ENCODE measurements at regions not wholly inside any gene's neighbourhood (a gene's known extent, or its start where the extent isn't known, plus 50 kb on each side); places are given as distances from the start of the nearest gene placed in this dataset.

DNA sequence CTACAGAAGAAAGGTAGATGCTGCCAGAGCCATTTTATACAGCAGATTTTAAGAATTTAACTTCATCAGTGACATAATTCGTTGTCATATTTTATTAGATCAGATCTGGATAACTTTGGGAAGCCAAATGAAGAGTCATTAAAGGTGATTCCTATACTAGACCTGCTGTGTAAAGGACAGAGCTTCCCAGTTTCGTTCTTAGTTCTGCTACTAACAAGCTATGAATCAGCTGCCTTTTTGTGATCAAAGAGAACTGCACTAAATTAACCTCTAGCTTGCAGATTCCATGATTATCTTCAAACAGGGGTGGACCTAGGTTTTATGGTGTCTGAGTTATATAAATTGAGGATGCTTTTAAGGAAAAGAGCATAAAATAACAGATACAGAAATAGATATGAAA, 926.5 kb upstream of the ACVR2A start:
- DNase-seq, result no peak

DNA sequence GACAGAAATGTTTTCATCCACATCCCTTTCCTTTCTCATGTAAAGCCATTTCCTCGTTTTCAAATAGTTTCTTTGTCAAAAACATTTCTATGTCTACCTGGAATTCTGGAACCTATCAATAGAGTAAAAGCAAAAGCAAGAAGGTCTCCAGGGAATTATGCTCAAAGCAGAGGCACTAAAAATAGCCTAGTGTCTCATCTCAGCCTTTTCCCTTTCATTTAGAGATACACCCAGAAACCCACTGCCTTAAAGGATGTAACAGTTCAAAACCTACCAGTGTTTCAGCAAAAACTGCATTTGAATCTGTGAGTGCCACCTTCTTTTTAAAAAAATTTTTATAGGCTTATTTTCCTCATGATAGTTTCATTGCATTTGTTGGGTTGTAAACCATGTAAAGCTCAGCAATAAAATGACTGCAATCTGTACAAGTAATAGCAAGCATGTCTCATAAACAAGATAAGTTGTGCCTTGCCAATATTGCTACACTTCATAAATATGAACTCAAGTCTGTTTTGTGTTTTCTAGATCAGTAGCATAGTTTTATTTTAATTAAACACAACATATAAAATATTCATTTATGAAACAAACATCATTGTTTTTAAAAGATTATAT, 927.3 kb upstream of the ACVR2A start:
- DNase-seq, result no peak

DNA sequence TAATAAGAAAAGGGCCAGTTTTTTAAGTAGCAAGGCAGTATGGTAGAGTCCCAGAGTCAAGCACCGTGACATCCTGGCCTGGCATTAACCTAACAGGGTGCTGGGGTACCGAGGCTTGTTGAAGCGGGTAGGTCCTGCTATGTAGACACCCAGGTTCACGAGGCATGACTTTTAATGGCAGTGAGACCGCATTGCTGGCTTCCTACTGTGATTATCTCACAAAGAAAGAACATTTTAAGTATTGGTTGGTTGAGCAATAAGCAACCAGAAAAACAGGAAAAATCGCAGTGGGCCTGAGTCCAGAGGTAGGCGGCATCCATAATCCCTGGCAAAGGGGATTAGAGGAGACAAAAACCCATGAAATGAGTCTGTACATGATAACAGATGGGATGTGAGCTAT, 927.9 kb upstream of the ACVR2A start:
- DNase-seq, result no peak

DNA sequence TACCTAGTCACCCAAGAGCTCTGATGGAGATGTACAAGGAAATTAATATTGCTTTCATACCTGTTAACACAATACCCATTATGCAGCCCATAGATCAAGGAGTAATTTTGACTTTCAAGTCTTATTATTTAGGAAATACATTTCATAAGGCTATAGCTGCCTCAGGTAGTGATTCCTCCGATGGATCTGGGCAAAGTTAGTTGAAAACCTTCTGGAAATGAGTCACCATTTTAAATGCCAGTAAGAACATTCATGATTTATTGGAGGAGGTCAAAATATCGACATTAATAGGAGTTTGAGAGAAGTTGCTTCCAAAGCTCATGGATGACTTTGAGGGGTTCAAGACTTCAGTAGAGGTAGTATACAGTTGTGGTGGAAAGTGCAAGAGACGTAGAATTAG, 931.4 kb upstream of the ACVR2A start:
- no peak for DNase-seq

DNA sequence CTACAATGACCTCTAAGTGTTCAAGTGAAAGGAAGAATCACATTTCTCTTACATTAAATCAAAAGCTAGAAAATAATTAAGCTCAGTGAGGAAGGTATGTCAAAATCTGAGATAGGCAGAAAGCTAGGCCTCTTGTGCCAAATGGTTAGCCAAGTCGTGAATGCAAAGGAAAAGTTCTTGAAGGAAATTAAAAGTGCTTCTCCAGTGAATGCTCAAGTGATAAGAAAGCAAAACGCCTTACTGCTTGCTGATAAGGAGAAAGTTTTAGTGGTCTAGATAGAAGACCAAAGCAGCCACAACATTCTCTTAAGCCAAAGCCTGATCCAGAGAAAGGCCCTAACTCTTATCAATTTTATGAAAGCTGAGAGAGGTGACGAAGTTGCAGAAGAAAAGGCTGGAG, 932.3 kb upstream of the ACVR2A start:
- no peak for DNase-seq

DNA sequence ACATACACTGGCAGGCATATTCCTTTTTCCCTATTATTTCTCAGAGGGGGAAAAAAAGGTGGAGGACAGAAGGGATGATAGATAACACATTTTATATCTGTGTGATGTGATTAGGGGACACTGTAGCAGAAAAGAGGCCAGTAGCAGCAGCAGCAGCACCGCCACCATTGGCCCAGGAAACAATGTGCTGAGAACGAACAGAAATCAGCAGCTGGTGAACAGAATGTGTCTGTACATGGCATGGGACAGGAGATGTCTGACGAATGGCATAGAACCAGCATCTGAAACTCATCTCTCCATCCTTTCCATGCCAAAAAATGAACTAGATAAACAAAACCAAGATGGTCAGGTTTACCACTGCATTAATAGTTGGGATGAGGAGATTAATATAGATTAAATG, 936.1 kb upstream of the ACVR2A start:
- DNase-seq, result no peak

DNA sequence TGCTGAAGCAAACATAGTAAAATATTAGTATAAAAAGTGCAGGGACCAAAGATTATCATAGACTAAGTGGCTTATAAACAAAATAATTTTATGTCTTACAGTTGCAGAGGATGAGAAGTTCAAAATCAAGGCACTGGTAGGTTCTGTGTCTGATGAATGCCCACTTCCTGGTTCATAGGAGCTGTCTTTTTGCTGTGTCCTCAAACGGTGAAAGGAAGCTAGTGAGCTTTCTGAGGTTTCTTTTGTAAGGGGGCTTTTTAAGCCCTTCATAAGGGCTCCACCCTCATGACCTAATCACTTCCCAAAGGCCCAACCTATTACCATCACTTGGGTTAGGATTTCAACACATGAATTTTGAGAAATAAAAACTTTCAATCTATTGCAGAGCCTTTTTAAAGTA, 946.7 kb upstream of the ACVR2A start:
- no peak for DNase-seq

DNA sequence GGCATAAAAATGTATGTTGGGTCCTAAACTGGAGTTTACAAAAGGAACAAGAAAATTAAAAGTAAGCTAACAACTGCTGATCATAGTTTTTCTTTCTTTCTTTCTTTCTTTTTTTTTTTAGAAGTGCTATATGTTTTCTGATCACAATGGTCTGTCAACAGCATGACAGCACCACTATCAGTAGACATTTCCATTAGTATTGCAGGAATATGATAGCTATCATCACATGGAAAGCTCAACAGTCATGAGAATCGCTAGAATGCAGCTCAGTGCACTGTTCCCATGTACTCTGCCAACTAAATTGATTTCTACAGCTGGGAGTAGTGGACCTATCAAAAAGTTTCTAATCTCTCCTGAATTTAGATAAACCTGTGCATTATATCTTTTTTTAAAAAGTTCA, 950.3 kb upstream of the ACVR2A start:
- no peak for DNase-seq

DNA sequence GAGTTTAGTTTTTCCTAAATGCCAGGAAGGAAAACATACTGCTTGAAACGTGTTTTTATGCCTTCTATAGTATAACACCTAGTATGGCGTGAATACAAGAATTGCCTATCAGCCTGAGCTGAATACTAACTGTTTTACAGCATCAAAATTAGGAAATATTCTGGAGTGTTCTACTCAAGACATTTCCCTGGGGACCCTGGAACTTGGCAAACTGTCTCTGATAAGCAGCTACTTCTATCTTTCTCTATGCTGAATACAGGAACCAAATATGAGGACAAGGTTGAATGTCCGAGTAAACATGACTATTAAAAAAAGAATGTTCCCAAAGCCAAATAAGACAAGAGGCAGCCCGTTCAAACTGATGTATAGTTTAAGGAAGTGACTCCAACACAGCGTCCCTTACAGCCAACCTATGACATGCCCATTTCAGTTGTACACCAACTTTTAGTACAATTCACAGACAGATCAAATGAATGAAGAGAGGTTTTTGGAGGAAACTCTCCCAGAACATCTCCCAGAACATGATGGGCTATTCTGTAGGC, 951.3 kb upstream of the ACVR2A start:
- no peak for DNase-seq

DNA sequence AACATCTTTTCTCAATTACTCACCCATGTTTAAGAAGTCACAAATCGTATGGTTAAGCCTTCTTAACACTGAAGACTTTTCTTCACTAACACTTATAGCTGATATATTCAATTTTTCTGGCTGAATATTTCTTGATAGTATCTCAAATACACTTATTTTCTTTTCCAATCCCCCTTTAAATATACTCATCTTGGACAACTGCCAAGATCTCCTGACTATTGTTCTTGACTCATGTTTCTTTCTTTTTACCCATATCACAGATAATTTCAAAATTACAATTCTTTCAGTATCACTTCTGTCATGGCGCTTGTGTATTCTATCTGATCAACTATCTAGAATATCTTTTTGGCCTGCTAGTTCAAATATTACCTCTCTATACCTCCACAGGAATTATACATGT, 954.3 kb upstream of the ACVR2A start:
- no peak for DNase-seq

DNA sequence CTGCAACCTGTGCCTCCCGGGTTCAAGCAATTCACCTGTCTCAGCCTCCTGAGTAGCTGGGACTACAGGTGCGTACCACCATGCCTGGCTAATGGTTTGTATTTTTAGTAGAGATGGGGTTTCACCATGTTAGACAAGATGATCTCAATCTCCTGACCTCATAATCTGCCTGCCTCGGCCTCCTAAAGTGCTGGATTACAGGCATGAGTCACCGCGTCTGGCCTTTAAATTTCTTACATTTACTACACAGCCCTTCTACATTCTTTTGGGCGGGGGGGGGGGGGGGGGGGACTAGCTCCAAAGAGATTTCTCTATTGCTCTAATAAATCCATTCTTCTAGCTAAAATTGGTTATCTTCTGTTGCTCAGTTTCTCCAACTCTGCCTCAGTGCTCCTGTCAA, 964.9 kb upstream of the ACVR2A start:
- no peak for DNase-seq

DNA sequence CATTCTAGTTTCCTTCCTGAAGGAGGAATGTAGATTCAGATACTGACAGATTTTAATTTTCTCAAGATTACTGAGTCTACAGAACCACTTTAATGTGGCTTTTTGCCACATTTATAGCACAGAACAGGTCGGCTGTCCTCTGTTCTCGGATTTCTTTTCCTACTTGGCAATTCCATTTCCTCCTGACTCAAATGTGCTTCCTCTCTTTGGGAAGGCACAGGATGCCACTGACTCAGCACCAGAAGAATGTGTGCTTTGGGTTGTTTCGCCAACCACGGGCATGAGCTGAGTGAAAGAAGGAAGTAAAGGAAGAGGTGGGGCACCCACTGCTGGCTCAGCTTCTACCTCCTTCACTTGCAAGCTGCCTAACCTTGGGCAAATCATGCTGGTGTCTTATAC, 970.6 kb upstream of the ACVR2A start:
- DNase-seq, result no peak

DNA sequence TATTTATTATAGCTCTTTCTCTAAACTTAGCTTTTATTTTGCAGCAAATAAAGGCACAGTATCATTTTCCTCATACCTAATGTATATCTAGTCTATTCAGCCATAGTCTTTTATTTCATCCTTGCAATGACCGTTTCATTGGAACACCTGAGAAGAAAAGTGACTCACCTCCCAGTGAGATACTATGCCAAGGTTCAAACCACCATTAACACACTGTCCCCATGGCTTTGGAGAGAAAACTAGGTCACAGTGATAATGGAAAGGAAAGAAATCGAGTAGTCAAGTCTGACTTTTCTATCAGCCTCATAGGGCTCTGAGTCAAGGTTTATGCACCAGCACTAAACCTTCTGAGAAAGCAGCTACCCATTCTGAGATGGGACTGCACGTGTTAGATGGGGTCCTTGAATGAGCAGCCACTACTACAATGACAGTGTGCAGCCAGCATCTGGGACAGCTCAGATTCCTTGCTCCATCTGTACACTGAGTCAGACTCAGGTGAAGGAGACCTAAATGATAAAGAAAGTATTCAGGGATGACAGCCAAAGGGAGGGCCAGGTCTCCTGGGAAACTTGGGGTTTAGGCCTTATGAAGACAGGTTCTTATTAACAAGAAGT, 971.1 kb upstream of the ACVR2A start:
- no peak for DNase-seq

DNA sequence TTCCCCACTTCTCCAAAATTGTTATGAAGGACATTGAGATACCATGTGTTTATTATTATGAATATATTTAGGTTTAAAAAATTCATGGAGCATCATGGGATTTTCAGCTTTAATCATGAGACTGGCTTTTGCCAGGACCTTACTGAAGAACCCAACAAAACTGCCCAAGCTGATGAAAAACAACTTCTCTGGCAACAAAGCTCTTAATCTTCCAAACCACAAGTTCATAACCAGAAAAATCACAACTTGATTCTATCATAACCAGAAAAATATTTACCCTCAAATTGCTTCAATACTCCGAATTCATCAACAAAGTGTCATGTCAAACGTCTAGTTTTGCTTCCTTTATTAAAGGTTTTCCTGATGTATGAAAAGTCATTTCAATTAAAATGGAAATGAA, 971.8 kb upstream of the ACVR2A start:
- DNase-seq, result no peak

DNA sequence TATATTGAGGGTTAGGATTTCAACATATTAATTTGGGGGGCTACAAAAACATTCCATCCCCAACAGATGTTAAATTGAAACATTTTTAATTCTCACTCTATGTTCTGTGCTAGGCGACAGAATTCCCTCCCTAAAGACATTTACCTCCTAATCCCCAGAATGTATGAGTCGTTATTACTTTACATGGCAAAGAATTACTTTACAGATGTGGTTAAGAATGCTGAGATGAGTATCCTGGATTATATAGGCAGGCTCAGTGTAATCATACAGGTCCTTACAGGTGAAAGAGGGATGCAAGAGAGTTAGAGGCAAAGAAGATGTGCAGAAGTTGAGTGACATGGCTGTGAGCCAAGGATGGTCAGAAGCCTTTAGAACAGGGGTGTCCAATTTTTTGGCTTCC, 974.1 kb upstream of the ACVR2A start:
- no peak for DNase-seq

DNA sequence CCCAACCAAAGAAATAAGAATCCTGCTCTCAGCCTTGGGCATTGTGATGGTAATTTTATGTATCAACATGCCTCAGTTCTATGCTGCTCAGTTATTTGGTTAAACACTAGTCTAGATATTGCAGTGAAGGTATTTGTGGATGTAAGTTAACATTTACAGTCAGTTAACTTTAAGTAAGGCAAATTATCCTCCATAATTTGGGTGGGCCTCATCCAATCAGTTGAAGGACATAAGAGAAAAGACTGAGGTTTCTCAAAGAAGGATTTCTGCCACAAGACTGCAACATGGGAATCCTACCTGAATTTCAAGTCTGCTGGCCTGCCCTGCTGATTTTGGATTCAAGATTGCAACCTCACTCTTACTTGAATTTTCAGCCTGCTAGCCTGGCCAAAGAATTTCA, 975.5 kb upstream of the ACVR2A start:
- DNase-seq, result no peak

DNA sequence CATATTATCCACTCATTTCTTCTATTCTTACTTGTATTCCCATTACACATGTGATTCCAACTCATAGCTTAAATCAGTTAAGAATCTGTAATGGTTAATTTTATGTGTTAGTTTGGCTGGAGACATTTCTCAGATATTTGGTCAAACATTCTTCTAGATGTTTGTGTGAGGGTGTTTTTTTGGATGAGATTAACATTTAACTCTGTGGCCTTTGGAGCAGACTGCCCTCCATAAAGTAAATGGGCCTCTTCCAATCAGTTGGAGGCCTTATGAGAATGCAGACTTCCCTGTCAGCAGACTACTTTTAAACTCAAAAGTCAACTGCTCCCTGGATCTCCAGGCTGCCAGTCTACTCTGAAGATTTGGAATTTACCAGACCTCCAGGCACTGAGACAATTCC, 976.8 kb upstream of the ACVR2A start:
- no peak for DNase-seq

DNA sequence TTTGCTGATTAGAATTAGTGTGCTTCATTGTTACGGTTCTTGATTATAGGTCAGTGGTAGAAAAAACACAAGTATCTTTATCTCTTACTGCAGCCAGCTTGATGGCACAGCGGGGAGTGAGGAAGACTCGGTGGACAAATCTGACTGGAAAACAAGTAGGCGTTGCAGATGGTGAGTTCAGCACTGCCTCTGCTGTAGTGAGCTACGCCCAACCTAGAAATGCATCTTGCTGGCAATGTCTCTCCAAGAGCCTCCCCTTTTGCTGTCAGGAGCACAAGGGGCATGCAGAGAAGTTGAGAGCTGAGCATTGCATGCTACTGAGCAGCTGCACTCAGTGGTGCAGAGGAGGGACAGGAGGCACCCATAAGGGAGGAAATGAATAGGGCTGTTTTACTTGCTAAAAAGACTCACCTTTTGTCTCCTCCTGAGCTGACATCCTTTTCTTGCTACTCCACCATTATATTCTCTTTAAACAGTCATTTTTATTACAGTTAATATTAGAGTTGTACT, 977.3 kb upstream of the ACVR2A start:
- DNase-seq, result no peak

DNA sequence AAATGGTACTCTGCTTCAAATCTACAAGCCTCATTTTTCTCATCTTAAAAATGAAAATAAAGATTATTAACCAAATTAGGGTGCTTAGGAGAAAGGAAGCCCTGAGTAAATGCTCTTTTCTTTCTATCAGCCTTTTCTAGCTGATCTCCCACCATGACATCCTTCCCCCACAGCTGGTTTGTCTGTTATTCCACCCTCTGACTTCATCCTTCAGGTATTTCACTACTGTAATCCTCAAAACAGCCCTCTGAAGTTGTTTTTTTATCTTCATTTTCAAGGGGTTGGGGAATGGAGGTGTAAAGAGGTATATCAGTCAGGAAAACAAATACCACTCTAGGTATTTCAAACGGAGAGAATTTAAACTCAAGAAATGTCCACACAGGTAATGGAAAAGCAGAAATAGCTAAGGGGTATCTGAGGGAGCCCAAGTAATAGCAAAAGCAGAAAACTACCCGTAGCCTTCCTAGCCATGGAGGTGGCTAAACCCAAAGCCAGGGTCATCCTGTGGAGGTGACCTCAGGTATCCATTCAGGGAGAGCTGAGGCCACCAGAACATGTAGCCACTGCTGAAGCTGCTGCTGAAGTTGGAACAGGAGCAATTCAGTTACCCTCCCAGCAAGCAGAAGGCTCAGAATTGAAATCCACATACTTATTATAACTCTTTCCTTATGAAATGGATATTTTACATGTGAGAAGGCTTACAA, 990.9 kb upstream of the ACVR2A start:
- DNase-seq, result no peak

DNA sequence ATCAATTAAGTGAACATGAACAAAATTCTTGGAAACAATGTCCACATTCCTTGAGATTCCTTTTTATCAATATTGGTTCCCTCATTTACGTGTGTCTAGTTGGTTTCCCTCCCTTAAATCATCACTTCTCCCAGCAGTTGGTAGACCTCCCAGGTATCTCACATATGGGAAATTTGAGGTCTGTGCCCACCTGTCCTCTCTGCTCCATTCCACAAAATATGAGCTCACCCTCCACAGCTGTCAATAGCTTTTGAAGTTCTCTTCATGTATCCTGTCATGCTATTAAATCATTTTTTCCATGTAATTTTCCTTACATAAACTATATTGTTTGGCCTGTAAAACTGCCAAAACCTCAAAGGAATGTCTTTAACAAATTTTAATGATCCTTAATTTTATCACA, 992.2 kb upstream of the ACVR2A start:
- no peak for DNase-seq

DNA sequence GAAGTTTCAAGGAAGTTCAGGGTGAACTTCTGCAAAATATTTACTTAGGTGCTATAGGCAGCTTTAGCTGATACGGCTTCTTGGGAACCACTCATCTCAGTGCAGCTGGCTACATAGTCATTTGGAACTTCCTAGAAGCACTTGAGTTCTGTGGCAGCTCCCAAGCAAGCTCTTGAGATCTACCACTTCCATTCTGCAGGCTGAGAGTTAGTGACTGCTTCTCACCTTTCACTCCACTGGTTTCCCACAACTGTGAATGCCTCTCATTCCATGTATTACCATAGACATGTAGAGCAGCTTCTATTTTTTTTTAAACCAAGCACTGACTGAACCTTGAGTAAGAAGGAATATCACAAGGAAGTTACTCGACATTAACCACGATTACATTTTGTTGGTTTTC, 994.1 kb upstream of the ACVR2A start:
- no peak for DNase-seq

DNA sequence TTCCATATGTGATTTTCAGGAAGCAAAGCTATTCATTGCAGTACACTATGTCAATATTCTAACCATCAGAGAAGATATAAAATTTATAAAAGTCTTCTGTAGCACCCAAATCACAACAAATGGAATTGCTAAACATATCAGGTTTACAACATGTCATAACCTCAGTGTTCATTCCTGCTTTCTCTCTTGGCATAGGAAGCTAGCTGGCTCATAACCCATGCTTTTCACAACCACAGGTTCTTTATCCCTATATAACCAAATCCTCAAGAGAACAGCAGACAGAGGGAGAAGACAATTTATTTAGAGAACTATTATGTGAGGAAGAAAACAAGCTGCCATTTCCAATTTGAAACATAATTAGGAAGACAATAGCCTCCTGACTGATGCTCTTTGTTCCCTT, 997.0 kb upstream of the ACVR2A start:
- no peak for DNase-seq

DNA sequence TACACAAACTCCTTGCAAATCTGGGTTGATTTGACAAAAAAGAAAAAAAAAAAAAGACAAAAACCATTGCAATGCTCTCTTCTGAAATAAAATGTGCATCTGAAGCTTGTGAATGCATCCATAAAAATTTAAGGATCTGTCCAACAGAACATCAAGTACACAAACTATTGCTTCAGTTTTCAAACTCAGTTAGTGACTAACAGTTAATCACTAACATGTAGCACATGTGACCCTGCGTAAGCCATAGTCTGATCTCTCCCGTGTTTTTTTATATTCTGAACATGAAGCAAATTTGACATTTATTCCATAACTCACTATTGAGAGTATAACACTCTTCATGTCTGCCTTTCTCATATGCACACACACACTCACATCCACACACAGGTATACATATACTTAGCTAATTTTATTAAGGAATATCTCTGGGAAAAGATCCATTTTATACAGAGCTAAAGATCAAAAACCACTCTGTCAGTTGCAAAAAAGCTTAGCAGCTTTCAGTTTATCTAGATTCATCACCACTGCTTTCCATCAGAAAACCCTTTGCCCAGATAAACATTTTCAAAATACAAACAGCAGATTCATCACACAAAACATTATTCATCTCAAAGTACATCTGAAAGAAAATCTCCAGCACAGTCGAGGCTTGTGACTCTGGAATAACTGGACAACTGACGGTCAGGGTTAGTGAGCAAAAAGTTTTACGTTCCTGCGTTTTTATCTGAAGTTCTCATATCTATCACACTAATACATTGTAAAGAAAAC, 1000.4 kb upstream of the ACVR2A start:
- no peak for DNase-seq

DNA sequence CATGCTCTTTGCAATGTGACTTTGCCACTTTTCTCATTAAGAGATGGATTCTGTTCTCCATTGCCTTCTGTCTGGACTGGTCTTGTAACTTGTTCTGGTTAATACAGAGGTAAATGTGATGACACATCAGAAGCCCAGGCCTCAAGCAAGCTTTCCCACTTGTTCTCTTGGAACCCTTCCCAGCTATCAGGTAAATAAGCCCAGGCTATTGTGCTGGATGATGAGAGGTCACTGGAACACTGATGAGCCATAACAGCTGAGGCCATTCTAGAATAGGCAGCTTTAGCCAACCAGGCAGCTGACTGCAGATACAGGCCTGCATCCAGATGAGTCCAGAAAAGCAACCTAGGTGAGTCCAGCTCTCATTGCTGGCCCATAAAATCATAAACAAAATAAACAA, 1007.0 kb upstream of the ACVR2A start:
- DNase-seq, result no peak

Measured in activated gamma-delta T cell treated with Interleukin-2 at 50 U/mL for 16 hours (primary cell).